ENCODE measurements at regions not wholly inside any gene's neighbourhood (a gene's known extent, or its start where the extent isn't known, plus 50 kb on each side); places are given as distances from the start of the nearest gene placed in this dataset.

DNA sequence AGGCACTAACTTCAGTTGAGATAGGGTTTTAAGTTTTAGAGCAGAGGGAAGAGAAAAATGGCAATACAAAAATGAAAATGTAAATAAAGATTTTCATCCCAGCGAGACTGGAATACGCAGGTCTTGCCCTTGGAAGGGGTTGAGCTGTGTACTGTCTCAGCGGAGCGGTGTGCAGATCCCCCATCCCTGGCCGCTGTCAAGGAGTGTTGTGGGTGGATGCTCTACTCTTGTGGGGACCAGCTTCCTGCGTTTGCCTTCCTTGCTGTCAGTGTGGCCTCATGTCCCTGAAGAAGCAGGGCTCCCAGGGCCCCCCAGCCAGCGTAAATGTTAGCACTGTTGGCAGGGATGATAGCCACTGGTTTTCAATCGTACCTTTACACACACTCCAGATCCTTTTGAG is 249.7 kb upstream of the PITRM1 start:
- no peak for DNase-seq

DNA sequence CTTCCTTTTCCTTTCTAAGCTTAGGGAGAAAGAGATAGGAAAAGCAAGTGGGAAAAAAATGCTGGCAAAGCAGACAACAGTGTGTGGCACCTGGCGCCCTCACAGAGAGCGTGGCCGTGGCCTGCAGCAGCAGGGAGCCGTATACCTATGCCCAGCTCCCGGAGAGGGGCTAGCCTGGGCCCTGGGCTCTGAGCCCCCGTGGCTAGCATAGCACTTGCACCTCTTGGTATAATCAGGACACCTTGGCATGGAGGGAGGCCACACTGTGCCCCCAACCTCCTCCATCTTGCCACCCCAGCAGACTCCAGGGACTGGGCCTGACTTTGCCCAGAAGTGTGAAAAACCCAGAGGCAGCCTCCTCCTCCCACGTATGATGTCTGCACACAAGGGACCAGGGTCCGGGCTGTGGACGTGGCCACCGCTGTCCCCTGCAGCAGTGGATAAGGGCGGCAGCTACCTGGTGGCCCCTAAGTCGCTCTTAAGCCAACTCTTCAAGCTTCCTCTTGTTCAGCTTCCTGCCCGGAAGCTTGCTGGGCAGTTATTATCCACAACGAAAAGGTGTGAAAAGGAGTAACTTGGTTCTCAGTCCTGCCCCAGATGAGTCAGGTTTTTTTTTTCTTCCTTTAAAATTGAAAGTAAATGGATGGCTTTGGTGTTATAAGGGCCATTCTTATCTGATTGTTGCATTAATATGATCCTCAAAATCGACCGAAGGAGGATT is 249.1 kb upstream of the PITRM1 start:
- DNase-seq = no peak

DNA sequence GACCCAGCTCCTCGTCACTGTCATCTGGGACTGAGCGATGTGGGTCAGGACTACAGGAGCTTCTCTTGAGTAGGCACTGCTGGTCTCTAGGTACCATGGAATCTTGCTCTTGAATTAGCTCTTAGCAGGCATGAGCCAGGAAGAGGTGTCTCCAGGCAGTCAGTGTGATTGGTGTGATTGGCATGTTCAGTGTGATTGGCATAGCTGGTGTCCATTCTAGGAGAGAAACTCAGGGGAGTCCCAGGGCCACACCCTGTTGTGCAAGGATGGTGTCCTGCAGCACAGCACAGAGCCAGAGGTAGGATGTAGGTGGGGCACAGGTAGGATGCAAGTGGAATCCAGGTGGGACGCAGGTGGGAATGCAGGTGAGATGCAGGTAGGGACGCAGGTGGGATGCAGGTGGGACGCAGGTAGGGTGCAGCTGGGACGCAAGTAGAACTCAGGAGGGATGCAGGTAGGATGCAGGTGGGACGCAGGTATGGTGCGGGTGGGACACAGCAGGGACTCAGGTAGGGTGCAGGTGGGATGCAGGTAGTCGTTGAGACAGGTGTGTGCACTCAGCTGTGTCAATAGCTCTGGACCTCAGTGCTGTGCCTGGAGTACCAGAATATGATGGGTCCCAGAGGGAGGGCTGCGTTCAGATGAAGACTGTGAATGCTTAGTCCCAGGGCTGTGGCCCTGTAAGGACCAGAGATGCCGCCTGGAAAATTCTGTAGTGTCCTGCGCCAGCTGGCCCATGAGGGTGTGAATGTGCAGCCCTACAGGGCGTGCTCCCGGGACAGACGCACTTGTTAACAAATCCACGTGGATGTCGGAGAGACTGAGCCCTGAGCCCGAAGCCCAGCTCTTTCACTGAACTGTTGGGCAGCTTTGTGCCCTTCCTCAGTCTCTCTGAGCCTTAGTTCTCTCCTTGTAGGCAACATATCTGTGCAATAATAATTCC is 248.2 kb upstream of the PITRM1 start:
- DNase-seq = no peak

DNA sequence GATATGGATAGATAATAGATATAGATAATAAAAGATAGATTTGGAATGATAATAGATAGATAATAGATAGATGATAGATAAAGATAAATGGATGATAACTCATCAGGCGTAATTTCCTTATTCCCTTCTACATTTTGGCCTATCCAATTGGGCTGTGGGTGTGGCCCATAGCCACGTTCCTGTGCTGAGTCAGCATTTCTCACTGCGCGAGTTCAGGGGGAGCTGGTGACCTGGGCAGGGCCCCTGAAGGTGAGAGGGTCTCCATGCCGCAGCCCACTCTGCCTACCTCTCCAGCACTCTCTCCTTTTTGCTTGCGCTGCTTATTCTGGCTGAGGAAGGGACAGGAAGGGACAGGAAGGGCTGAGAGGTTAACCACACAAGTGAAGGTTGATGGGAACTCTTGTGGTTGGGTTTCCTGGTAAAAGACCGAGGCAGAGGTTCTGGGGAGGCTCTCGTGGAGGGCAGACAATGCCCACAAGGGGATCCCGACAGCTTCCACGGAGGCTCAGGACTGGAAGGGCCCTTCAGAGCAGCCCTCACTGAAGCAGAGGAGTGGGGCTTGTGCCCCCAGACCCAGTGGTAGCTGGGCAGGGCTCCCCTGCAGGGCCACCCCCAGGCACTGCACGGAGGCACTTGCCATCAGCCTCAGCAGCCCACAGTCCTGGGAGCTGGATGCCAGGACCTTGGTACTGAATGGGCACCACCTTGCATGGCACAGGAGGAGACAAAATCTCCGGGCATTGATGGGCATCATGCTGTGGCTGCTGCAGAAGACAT is 247.3 kb upstream of the PITRM1 start:
- no peak for DNase-seq

DNA sequence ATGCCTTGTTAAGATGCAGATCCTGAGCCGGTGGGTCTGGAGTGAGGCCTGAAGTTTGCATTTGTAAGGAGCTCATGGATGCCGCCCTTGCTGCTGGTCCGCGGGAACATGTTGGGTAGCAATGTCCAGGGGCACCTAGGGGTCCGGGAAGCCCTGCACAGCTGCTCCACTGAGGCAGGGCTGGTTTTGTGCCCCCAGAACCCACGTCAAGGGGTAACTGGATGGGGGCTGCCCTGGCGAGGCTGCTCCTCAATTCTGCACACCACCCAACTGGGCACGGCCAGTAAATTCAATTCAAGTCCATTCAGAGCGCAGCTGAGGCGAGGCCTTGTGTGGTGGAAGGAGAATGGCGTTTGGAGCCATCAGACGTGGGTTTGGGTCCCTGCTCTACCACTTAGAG is 246.3 kb upstream of the PITRM1 start:
- no peak for DNase-seq

DNA sequence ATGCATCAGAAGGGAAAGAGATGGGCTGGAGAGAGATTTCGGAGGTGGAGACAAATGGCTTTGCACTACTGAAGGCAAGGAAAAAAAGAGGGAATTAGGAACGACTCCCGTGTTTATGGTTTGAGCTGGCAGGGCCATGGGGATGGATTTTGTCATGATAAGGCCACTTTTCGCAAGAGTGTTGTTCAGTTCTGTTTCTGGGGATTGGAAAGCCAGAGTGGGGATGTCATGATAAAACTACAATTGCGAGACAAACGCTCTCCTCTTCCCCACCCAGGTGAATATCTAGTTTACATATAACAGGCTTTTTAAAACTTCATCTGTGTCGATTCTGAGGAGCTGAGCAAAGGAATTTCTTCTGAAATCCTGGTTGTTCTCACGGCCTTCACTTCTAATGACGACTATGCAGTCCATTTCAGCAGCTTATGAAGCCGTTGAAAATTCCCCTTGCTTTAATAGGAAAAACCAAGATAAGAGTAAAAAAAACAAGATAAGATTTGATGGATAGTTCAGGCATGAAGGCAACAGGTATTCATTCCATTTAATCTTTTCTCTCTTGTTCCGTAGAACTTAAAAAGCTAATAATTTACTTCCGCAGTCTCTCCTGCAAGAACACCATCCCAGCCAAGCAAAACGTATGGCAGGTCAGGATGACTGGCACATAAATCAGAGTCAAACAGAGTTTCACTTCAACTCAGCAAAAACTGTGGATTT is 245.6 kb upstream of the PITRM1 start:
- DNase-seq = no peak

DNA sequence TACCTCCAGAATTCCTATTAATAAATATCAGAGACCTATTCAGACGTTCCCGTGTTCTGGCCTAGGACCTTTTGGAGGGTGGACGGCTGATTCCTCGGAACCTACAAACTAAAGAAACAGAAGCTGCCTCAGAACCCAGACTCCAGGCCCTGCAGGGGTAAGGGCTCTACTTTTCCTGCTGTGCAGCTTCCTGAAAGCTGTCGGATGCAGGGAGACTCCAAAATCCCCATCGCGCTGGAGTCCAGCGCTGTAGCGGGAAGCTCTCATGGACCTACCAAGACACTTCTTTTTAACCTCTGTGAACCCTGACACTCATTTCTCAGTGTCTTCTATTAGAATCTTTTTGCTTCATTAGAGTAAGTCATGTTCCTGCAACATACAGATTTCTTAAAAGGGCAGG is 244.5 kb upstream of the PITRM1 start:
- DNase-seq = no peak

DNA sequence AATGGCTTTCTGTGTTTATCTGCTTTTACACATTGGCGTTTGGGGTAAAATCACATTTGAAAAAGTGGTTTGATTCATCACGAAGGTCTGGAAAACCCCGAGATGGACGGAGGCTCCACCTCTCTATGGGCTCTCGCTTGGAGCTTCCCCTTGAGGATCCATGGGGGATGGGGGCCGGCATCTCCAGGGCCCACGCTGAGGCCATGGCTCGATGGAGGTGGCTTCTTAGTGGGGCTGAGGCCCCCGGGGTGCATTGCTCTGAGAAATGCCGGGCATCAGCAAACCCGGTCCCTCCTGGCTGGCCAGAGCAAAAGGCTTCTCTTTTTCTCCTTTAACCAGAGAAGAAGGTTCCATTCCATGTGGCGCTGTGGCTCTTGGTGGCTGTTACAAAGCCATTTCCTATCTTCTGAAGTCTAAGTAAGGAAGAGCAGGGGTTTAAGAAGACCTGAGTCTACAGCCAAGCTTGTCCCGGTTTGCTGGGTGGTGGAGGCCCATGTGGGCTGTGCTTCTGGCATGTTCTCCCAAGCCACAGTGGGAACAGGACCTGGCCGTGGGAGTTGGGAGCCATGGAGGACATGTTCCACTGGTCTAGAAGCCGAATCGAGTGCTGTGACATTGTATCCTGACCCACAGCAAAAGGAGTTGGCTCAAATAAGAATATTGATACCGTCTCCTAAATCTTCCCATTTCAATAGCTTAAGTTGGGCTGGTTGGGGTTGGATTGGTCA is 243.5 kb upstream of the PITRM1 start:
- DNase-seq = no peak

DNA sequence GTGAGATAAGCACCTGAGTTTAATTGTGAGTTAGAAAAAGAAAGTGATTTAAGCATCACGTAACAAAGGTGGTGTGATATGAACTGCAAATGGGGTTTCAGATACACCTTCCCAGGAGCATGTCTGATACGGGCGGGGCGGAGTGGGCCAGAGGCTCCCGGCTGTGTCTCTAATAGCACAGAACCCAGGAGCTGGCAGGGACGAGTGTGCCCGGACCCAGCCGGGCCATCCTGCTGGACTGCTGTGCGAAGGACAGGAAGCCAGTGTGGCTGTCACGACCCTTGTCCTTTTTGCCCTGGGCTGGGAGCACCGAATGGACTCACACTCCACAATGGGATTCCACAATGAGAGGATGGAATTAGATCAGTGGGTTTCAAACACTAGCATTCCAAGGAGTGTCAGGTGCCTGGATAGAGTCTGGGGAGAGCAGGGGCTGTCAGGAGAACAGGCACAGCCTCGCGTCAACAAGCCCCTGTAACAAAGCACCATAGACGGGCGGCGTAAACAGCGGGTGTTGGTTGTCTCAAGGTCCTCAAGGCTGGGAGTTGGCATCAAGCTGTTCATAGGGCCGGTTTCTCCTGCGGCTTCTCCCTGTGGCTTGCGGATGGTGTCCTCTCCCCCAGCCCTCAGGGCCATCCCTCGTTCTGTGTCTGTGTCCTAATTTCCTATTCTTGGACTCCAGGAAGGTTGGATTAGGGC is 242.6 kb upstream of the PITRM1 start:
- no peak for DNase-seq

DNA sequence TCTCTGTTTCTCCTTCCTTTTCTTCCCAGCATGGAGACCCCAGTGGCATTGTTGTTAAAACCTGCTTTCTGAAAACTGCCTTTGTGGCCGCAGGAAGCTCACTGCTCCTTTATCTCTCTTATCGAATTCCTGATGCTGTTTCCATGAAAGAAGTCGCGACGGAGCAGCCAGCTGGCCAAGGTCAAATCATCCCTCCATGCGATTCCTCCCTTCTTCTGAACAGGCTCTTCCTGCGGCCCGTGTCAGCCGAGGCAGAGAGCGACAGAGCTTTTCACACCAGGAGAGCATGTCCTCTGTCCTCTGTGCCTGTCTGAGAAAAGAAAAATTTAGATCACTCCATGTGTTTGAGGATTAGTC is 242.1 kb upstream of the PITRM1 start:
- no peak for DNase-seq

DNA sequence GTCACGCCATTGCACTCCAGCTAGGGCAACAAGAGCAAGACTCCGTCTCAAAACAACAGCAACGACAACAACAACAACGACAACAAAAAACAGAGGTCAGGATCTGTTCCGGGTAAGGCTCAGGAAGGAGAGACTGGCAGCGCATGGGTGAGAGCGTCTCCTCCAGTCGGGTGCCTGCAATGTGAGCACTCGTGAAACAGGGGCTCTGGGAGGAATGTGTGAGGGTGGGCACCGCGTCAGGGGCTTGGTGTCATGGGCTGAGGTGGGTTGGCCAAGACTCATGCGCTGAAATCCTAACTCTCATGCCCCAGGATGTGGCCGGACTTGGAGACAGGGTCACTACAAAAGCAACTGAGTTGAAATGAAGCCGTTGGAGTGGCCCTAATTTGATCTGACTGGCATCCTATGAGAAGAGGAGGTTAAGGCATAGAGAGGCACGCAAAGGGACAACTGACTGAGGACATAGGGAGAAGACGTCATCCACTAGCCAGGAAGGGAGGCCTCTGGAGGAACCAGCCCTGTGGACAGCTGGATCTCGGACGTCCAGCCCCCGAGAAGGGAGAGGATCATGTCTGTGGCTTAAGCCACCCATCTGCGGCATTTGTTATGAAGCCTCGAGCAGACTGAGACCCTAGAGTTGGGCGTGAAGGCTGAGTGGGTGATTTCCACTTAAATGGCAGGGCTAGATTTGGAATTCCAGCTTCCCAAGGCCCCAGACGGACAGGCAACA is 241.5 kb upstream of the PITRM1 start:
- no peak for DNase-seq

DNA sequence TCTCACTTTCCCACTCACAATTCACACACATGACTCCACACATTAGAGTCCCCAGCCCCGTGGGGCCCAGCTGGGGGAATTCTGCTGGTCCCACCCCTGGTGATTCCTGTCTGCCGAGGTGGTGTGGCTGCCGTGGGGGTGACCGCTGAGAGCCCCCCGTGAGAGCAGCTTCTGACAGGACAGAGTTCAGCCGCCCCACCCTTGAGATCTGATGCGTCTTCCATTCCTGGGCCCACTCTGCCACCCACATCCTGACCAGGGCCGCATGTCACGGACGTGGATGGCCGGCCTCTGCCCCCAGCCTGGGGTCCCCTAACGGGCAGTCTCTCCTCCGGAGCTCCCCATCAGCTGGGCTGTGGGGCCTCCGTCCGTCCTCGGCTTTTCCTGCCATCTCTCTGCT is 240.1 kb upstream of the PITRM1 start:
- DNase-seq = no peak

DNA sequence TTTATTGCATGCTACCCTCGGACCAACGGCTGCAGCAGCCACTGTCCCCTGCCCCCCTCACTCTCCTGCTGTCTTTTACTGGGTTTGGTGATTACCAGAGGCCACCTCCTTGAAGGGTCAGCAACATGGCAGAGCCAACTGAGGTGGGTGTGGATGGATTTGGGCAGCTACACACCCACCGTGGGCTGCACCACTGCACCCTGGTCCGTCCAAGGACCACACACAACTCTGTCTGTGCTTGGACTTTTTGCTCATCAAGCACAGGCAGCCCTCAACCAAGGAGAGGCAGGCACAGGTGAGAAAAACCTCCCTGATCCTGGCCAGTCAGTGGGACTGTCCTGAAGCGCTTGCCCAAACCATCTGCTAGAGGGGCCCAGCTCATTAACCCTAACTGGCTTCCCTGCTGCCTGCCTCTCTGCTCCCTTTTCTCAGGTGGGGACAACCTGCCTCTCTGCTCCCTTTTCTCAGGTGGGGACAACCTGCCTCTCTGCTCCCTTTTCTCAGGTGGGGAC is 239.5 kb upstream of the PITRM1 start:
- DNase-seq = no peak

DNA sequence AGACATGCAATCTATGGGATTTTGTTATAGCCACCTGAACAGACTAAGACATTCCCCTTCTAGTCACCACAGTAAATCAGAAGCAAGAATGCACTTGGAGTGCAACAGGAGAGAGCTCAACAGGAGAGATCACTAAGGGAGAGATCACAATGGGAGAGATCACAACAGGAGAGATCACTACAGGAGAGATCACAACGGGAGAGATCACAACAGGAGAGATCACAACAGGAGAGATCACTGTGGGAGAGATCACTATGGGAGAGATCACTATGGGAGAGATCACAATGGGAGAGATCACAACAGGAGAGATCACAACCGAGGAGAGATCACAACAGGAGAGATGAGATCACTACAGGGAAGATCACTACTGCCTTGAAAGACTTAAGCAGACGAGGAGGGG is 238.5 kb upstream of the PITRM1 start:
- no peak for DNase-seq

DNA sequence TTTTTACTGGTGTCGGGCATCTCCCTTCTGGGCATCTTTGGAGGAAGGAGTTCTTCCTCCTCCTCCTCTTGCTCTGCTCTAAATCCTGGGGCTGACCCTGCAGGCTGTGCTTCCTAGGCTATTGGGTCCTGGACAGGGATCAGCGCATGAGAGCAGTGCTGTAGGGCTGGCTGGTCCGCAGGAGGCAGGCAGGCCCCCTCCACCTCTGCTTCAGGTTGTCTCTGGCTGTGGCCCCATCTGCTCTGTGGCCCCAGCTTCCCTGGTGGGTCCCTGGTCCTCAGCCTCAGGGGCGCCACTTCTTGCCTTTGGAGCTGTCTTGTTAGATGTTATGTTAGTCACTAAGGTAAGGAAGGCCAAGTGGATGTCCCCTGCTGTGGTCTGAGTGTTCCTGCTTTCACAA is 237.3 kb upstream of the PITRM1 start:
- no peak for DNase-seq

DNA sequence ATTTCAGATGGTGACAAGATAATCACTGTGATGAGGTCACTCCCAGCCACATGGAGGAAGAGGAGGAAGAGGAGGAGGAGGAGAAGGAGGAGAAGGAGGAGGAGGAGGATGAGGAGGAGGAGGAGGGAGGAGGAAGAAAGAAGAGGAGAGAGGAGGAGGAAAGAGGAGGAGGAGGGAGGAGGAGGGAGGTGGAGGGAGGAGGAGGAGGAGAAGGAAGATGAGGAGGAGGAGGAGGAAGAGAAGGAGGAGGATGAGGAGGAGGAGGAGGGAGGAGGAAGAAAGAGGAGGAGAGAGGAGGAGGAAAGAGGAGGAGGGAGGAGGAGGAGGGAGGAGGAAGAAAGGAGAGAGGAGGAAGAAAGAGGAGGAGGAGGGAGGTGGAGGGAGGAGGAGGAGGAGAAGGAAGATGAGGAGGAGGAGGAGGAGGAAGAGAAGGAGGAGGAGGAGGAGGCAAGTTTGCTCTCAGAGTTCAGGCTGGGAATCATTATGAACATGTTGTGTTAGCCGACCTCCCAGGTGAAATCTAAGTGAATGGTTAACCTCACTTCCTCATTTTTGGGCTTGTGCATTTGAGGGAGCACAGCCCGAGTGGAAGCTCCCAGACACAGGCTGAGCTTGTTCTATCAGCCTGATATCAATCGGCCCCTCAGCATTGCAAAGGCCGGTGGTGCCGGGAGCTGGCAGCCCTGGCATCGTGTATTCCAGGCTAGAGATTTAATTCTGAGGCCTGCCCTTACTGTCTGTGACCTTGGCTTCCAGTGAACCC is 236.2 kb upstream of the PITRM1 start:
- DNase-seq = no peak

DNA sequence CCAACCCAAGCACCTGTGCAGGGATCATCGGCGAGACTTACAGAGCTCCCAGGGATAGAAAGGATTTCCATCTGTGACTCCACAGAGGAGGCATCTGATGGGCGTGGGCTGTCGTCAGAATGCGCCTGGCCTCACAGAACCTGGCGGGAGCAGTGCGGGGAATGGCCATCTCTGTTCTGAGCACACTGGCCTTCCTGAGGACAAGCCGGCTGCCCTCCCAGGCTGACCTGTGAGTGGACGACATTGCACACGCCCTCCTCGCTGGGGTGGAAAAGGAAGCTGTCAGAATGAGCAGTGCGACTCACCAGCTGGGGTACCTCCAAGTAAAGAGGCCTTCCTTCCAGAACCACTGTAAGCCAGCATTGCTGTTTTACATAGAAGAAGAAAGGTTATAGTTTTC is 234.6 kb upstream of the PITRM1 start:
- DNase-seq = peak in 1 of 3 donors; percentile 8

DNA sequence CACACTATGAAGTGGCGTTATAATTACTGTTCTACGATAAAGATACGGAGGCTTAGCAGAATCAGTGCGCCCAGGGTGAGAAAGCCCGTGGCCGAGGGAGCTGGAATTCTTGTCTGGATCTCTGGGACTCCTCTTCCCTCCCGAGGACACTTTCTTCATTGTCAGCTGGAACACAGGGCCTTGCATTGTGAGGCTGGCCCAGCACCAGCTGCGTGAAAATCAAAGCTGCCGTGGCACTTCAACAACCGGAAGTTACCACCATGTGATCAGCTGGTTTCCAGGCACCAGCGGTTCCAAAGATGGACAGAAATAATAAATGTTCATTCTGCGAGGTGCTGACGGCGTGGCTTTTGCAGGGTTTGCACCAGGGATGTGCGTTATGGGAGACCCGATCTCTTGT is 234.0 kb upstream of the PITRM1 start:
- no peak for DNase-seq

DNA sequence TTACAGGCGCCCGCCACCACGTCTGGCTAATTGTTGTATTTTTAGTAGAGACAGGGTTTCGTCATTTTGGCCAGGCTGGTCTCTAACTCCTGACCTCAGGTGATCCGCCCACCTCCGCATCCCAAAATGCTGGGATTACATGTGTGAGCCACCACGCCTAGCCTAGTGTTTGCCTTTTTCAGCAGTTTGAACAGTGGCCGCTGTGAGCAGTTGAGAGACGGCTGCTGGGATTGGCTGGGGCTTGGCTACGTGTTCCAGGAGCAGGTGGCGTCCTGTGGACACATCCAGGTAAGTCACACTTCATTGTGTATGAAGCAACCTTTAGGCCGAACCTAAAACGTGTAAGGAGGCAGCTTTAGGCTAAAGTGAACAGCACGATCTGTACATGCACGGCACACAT is 231.8 kb upstream of the PITRM1 start:
- DNase-seq = no peak

Measured in suppressor macrophage treated with lipopolysaccharide for 1 hour (primary cell).